HG03060 (cell line): ENCODE measurements at regions not wholly inside any gene's neighbourhood (a gene's known extent, or its start where the extent isn't known, plus 50 kb on each side); places are given as distances from the start of the nearest gene placed in this dataset.

Experiments used
- ATAC-seq: cut with Tn5 transposase; IDR thresholded peaks from one replicate; pipeline ENCODE4 v1.9.1; 2021; ENCODE audit warnings: low read depth, moderate number of reproducible peaks; ENCODE audit not compliant: unreplicated experiment

- ATAC-seq: no peak
Measured at GRCh38 chr18:39842366-39842914, 2112.6 kb upstream of the PIK3C3 start.

- ATAC-seq: no peak
Measured at GRCh38 chr18:39841482-39842365, 2113.3 kb upstream of the PIK3C3 start.

- no peak for ATAC-seq
Measured at GRCh38 chr18:39840856-39841481, 2114.1 kb upstream of the PIK3C3 start.

GRCh38 chr18:39840406-39840805 lies 2114.6 kb upstream of the PIK3C3 start:
- no peak for ATAC-seq

GRCh38 chr18:39839782-39840181 lies 2115.3 kb upstream of the PIK3C3 start:
- ATAC-seq: no peak

GRCh38 chr18:39838831-39839230 lies 2116.2 kb upstream of the PIK3C3 start:
- no peak for ATAC-seq

GRCh38 chr18:39835303-39836030 lies 2119.6 kb upstream of the PIK3C3 start:
- ATAC-seq: no peak

- ATAC-seq: no peak
Measured at GRCh38 chr18:39834636-39835035, 2120.4 kb upstream of the PIK3C3 start.

GRCh38 chr18:39825485-39826150 lies 2129.4 kb upstream of the PIK3C3 start:
- ATAC-seq: no peak

GRCh38 chr18:39806525-39806924 lies 2148.5 kb upstream of the PIK3C3 start:
- no peak for ATAC-seq

GRCh38 chr18:39805218-39805617 lies 2149.8 kb upstream of the PIK3C3 start:
- ATAC-seq: no peak

GRCh38 chr18:39802648-39803229 lies 2152.3 kb upstream of the PIK3C3 start:
- no peak for ATAC-seq

GRCh38 chr18:39801848-39802247 lies 2153.2 kb upstream of the PIK3C3 start:
- ATAC-seq: no peak

- ATAC-seq: no peak
Measured at GRCh38 chr18:39801010-39801409, 2154.0 kb upstream of the PIK3C3 start.

- ATAC-seq: no peak
Measured at GRCh38 chr18:39799006-39799405, 2156.0 kb upstream of the PIK3C3 start.

GRCh38 chr18:39796393-39796792 lies 2158.6 kb upstream of the PIK3C3 start:
- no peak for ATAC-seq

- no peak for ATAC-seq
Measured at GRCh38 chr18:39795350-39795749, 2159.7 kb upstream of the PIK3C3 start.

GRCh38 chr18:39793609-39794008 lies 2161.4 kb upstream of the PIK3C3 start:
- ATAC-seq: no peak

- ATAC-seq: no peak
Measured at GRCh38 chr18:39788383-39788782, 2166.7 kb upstream of the PIK3C3 start.

GRCh38 chr18:39786477-39786876 lies 2168.6 kb upstream of the PIK3C3 start:
- no peak for ATAC-seq
